ENCODE measurements at regions not wholly inside any gene's neighbourhood (a gene's known extent, or its start where the extent isn't known, plus 50 kb on each side); places are given as distances from the start of the nearest gene placed in this dataset.

DNA sequence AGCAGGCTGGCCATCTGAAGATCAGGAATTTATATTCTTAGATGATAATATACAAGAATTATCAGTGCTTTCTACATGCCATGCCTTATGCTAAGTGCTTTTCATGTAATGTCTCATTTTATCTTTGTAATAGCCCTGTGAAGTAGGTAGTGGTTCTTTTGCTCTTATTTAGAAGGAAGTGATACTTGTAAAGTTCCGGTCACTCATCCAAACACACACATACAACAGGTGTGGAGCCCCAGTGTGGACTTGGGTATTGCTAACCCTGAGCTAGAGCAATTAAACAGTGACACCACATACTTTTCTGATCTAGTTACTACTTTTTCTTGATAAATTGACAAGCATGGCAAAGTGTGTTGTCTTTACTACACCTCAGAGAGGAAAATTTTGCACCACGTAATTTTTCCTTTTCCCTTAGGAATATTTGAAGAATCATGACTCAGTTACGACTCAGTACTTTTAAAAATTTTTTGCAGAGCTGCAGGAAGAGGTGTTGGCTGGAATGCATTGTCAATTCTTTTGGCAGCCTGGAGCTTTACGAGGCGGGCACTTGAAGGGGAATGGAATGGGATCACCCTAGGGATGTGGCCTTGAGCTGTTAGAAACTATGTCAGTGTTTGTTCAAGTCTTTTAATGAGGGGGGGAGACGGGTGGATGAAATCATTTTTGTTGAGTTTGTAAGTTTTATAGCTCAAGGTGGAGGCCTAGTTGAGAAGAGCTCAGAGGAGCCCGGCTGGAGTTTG lies 212.5 kb upstream of the CELF2 start:
- H3K4me3 ChIP-seq (ENCODE audit: control insufficient read depth, low read depth, low read length): no peak overlapping the region
- TF ChIP-seq, protein P1, sequence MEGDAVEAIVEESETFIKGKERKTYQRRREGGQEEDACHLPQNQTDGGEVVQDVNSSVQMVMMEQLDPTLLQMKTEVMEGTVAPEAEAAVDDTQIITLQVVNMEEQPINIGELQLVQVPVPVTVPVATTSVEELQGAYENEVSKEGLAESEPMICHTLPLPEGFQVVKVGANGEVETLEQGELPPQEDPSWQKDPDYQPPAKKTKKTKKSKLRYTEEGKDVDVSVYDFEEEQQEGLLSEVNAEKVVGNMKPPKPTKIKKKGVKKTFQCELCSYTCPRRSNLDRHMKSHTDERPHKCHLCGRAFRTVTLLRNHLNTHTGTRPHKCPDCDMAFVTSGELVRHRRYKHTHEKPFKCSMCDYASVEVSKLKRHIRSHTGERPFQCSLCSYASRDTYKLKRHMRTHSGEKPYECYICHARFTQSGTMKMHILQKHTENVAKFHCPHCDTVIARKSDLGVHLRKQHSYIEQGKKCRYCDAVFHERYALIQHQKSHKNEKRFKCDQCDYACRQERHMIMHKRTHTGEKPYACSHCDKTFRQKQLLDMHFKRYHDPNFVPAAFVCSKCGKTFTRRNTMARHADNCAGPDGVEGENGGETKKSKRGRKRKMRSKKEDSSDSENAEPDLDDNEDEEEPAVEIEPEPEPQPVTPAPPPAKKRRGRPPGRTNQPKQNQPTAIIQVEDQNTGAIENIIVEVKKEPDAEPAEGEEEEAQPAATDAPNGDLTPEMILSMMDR (conservative IDR thresholded peaks at IDR 0.05; ENCODE audit: control insufficient read depth, insufficient read depth, low read depth, low read length): no peak
- DNase-seq (ENCODE audit: low read depth): peak; percentile 93

DNA sequence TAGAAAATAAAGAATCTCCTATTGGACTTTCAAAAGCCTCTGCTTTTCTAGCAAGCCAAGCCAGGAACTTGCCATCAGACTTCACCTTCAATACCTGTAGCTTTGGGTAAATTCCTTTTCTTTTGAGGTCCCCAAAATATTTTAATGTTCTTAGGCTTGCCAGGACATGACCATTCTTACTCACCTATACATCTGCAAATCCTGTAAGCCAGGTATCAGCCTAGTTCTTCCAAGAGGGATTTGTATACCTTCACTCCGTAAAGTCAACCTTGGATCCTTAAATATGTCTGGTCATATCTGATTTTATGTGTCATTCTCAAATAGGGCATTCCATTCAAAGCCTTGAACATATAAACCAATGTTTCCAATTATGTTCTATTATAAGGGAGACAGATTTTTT lies 210.6 kb upstream of the CELF2 start:
- no peak overlapping the region for H3K4me3 ChIP-seq (ENCODE audit: control insufficient read depth, low read depth, low read length)
- TF ChIP-seq, protein P1 (conservative IDR thresholded peaks at IDR 0.05; ENCODE audit: control insufficient read depth, insufficient read depth, low read depth, low read length): no peak

DNA sequence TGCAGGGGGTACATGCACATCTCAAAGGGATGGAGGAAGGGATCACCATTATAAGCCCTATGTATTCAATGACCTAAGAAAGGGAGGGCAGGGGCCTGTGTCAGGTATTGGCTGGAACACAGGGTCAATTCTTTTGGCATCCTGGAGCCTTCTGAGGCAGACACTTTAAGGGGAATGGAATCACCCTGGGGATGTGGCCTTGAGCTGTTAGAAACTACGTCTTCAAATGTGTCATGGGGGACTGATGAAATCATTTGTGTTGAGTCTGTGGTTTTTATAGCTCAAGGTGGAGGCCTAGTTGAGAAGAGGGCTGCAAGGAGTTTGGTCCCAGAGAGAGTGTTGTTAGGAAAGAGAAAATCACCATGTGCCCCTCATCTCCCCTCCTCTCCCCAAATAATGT lies 206.1 kb upstream of the CELF2 start:
- no peak overlapping the region for H3K4me3 ChIP-seq (ENCODE audit: control insufficient read depth, low read depth, low read length)
- DNase-seq (ENCODE audit: low read depth): peak; percentile 86
- TF ChIP-seq, protein P1 (conservative IDR thresholded peaks at IDR 0.05; ENCODE audit: control insufficient read depth, insufficient read depth, low read depth, low read length): no peak

More for the DNA sequence above, 210.6 kb upstream of the CELF2 start:
- no peak for DNase-seq (ENCODE audit: low read depth)

DNA sequence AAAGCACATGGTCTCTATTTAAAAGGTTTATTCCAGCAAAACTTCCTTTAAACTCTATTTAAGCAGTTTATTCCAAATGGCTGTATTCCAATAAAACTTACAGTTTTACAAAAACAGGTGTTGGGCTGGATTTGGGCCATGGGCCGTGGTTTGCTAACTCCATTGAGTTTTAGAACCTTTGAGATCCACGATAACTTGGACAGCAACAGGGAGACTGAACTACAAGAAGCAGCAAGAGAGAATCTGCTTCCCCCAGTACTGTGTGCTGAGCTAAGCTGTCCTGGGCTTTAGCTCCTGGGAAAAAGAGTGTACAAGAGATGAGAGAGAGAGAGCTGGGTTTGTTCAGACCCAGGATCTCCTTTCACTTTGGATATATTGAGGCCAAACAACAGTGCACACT lies 204.0 kb upstream of the CELF2 start:
- no peak for DNase-seq (ENCODE audit: low read depth)
- H3K4me3 ChIP-seq (ENCODE audit: control insufficient read depth, low read depth, low read length): no peak overlapping the region
- TF ChIP-seq, protein P1 (conservative IDR thresholded peaks at IDR 0.05; ENCODE audit: control insufficient read depth, insufficient read depth, low read depth, low read length): no peak

DNA sequence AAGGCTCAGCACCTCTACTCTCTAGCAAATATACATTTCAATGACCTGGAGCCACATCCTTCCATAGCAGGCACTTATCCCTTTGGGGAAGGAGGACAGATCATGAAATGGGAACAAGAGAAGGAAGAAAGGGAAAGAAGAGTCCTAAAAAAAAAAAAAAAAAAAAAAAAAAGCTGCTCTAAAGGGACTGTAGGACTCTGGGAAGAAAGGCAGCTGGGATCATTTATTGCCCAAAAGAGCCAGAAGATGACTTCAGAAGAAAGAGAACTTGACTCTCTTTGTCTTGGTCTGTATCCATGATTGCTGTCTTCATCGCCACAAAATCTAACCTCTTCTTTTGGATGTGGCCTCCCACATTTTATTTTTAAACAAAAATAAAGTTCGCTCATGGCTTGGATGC lies 203.6 kb upstream of the CELF2 start:
- no peak overlapping the region for H3K4me3 ChIP-seq (ENCODE audit: control insufficient read depth, low read depth, low read length)
- DNase-seq (ENCODE audit: low read depth): no peak
- TF ChIP-seq, protein P1 (conservative IDR thresholded peaks at IDR 0.05; ENCODE audit: control insufficient read depth, insufficient read depth, low read depth, low read length): no peak

DNA sequence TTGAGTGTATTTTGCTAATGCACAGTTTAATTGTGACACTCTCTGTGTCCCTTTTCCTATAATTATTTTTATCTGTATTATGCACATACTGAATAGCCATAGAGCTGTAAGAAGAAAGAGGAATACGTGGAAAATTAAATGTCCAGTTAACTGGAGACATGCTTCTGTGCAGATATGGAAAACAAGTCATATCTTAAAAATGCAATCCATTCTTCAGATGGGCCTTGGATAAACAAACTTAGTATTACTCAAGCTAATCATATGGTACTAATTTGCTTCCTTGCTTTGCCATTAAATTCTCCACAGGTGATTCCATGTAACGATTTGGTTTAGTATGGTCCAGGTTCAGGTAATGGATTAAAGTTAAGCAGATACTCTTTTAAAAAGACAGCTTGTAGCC lies 201.2 kb upstream of the CELF2 start:
- H3K4me3 ChIP-seq (ENCODE audit: control insufficient read depth, low read depth, low read length): no peak overlapping the region
- TF ChIP-seq, protein P1 (conservative IDR thresholded peaks at IDR 0.05; ENCODE audit: control insufficient read depth, insufficient read depth, low read depth, low read length): no peak
- DNase-seq (ENCODE audit: low read depth): peak; percentile 78
